ENCODE measurements at regions not wholly inside any gene's neighbourhood (a gene's known extent, or its start where the extent isn't known, plus 50 kb on each side); places are given as distances from the start of the nearest gene placed in this dataset.
"Not testable (repeated sequence)": the region's sequence is repeated elsewhere in the genome, so short reads cannot be mapped to it uniquely, and the experiment has no call there.

DNA sequence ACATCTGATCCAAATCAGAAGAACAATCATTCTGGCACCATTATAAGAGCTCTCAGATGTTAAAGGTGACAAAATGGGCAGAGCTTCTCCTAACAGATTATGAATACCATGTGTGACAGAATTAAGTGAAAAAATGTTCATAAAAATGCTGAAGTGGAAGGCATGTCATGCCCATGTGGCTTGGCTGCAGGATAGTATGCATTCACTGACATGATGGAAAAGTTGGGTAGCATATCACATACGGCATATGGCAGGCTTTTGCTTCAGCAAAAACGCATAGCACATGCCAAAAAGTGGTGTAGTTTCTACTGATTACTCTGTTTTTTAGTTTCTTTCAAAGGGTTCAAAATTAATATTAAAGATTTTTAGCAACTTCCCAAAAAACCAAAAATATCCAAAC lies 731.5 kb upstream of the EPHA7 start:
- intact Hi-C loops (cut with DNase I): no loop called here

GRCh38 chr6:94144807-94145206 lies 725.4 kb upstream of the EPHA7 start:
- Histone ChIP-seq H3K4me3 (no peak overlapping the region), H3K4me1 (replicated peaks in 1 of 2) (no peaks in the 10 kb centered on the region), H3K9me3 (replicated peaks in 1 of 3) (peaks cover 0 to 5% (median 0%) of the 10 kb centered on the region in 3 donors), H3K27me3 (no peaks in the 10 kb centered on the region), H3K36me3 (replicated peaks in 1 of 2) (no peaks in the 10 kb centered on the region), H3K27ac (no peak overlapping the region)
- DNase-seq: no peak
- intact Hi-C loops (cut with DNase I): no loop called here
- TF ChIP-seq POLR2A (IDR thresholded peaks at IDR 0.05): no peak
- no peak for TF ChIP-seq CTCF (IDR thresholded peaks at IDR 0.05)

More for the DNA sequence above, 731.5 kb upstream of the EPHA7 start:
- H3K27me3 ChIP-seq: no peaks in the 10 kb centered on the region
- no peaks in the 10 kb centered on the region for H3K36me3 ChIP-seq (replicated peaks in 1 of 2)
- no peak overlapping the region for H3K27ac ChIP-seq
- no peak overlapping the region for H3K4me3 ChIP-seq
- DNase-seq: no peak
- 73 to 86% (median 78%) methylated on average over 2 of the region's 2 CpGs for WGBS, 4 donors
- no peaks in the 10 kb centered on the region for H3K9me3 ChIP-seq (replicated peaks in 1 of 3)
- no peaks in the 10 kb centered on the region for H3K4me1 ChIP-seq (replicated peaks in 1 of 2)
- TF ChIP-seq CTCF (IDR thresholded peaks at IDR 0.05) (no peak), POLR2A (IDR thresholded peaks at IDR 0.05) (no peak)

- DNase-seq; H3K27me3 ChIP-seq; H3K36me3 ChIP-seq (replicated peaks in 1 of 2); H3K9me3 ChIP-seq (replicated peaks in 1 of 3); H3K4me1 ChIP-seq (replicated peaks in 1 of 2); H3K27ac ChIP-seq; H3K4me3 ChIP-seq; intact Hi-C loops (cut with DNase I): not testable (repeated sequence)
- WGBS, 4 donors: 78 to 93% (median 86%) methylated on average over 11 of the region's 11 CpGs
Observed at GRCh38 chr6:94137178-94137577, 717.8 kb upstream of the EPHA7 start.

DNA sequence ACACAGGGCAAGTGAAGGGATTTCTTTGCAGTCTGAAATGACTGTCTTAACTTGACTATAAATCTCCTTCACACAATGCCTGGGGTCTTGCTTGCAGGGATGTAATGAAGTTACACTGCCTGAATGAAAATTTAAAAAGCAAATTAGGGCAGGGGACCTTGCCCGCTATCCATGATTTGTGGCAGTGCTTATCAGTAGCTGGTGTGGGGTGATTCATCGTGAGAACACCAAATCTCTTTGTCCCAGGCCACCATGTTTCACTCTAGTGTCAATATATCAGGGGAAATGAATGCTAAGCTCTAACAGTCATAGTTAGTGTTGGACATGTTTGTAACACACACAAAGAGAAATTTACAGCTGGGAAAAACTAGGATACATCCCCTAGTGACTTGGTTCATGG lies 713.7 kb upstream of the EPHA7 start:
- no peaks in the 10 kb centered on the region for H3K27me3 ChIP-seq
- intact Hi-C loops (cut with DNase I): no loop called here
- H3K4me3 ChIP-seq: no peak overlapping the region
- no peak for TF ChIP-seq CTCF (IDR thresholded peaks at IDR 0.05)
- no peak for TF ChIP-seq POLR2A (IDR thresholded peaks at IDR 0.05)
- H3K36me3 ChIP-seq (replicated peaks in 1 of 2): no peaks in the 10 kb centered on the region
- no peak for DNase-seq
- H3K4me1 ChIP-seq (replicated peaks in 1 of 2): no peaks in the 10 kb centered on the region
- no peaks in the 10 kb centered on the region for H3K9me3 ChIP-seq (replicated peaks in 1 of 3)
- WGBS, 4 donors: 32 to 47% (median 44%) methylated on average over 2 of the region's 2 CpGs
- no peak overlapping the region for H3K27ac ChIP-seq

GRCh38 chr6:94131271-94131670 lies 711.9 kb upstream of the EPHA7 start:
- H3K4me3 ChIP-seq: no peak overlapping the region
- intact Hi-C loops (cut with DNase I): no loop called here
- H3K4me1 ChIP-seq (replicated peaks in 1 of 2): no peaks in the 10 kb centered on the region
- no peaks in the 10 kb centered on the region for H3K9me3 ChIP-seq (replicated peaks in 1 of 3)
- no peaks in the 10 kb centered on the region for H3K36me3 ChIP-seq (replicated peaks in 1 of 2)
- no peak for DNase-seq
- TF ChIP-seq CTCF (IDR thresholded peaks at IDR 0.05) (no peak), POLR2A (IDR thresholded peaks at IDR 0.05) (no peak)
- H3K27ac ChIP-seq: no peak overlapping the region
- WGBS, 4 donors: 74 to 79% (median 78%) methylated on average over 2 of the region's 2 CpGs
- H3K27me3 ChIP-seq: no peaks in the 10 kb centered on the region

Data from adrenal gland (tissue), 9 donors.